Thymus (tissue), 11 donors: ENCODE measurements at regions not wholly inside any gene's neighbourhood (a gene's known extent, or its start where the extent isn't known, plus 50 kb on each side); places are given as distances from the start of the nearest gene placed in this dataset.
A peak's percentile ranks its signal among the peaks of the same experiment; 100 is the strongest.

Source experiments
- DNase-seq, 9 donors: peaks; one replicate each; pipeline ENCODE4 v3.0.0-alpha.2; 2013; ENCODE audit warnings: low spot score in 9 of 9, low read depth in 6 of 9, missing footprints in 1 of 9
- H3K27ac ChIP-seq, 2 donors: one replicate each; pipeline ENCODE4 v1.5.1; 2013; ENCODE audit warnings: control low read depth in 1 of 2, low read depth in 1 of 2, low read length in 1 of 2, mild to moderate bottlenecking in 1 of 2, moderate library complexity in 1 of 2
- H3K27me3 ChIP-seq, 2 donors: one replicate each; pipeline ENCODE4 v1.5.1; 2013; ENCODE audit warnings: low read length in 1 of 2; ENCODE audit not compliant: control insufficient read depth in 2 of 2, insufficient read depth in 1 of 2
- H3K36me3 ChIP-seq, 2 donors: one replicate each; pipeline ENCODE4 v1.5.1; 2013; ENCODE audit warnings: low read length in 1 of 2, mild to moderate bottlenecking in 1 of 2, moderate library complexity in 1 of 2; ENCODE audit not compliant: control insufficient read depth in 2 of 2, insufficient read depth in 2 of 2
- H3K4me1 ChIP-seq, 2 donors: one replicate each; pipeline ENCODE4 v1.5.1; 2013; ENCODE audit warnings: low read length in 2 of 2; ENCODE audit not compliant: control insufficient read depth in 2 of 2, insufficient read depth in 2 of 2
- H3K4me3 ChIP-seq, 2 donors: one replicate each; pipeline ENCODE4 v1.5.1; 2013; ENCODE audit warnings: low read length in 2 of 2, control low read depth in 1 of 2, mild to moderate bottlenecking in 1 of 2
- H3K9me3 ChIP-seq, 2 donors: one replicate each; pipeline ENCODE4 v1.5.1; 2013; ENCODE audit warnings: low read length in 1 of 2, mild to moderate bottlenecking in 1 of 2; ENCODE audit not compliant: control insufficient read depth in 2 of 2, insufficient read depth in 1 of 2
- WGBS: extraction: QIAGEN DNeasy Blood & Tissue Kit; methylation state at CpG from one replicate; pipeline ENCODE4 v1.1.7; 2013; 5-methylcytosine and 5-hydroxymethylcytosine counted together
- donor health status: healthy.

- no peaks in the 10 kb centered on the region for H3K9me3 ChIP-seq
- 98% methylated on average over 4 of the region's 4 CpGs for WGBS
- no peak overlapping the region for H3K4me3 ChIP-seq
- no peak overlapping the region for H3K27ac ChIP-seq
- DNase-seq = no peak
- H3K4me1 ChIP-seq = peaks cover 8 to 24% of the 10 kb centered on the region in 2 donors
- peaks cover 4 to 23% of the 10 kb centered on the region in 2 donors for H3K27me3 ChIP-seq
- no peaks in the 10 kb centered on the region for H3K36me3 ChIP-seq
Observed at GRCh38 chr15:38070778-38071177, 136.3 kb downstream of the TMCO5A start.

GRCh38 chr15:38071211-38071972 is 137.0 kb downstream of the TMCO5A start:
- H3K4me3 ChIP-seq = no peak overlapping the region
- WGBS = 95% methylated on average over 11 of the region's 11 CpGs
- no peaks in the 10 kb centered on the region for H3K36me3 ChIP-seq
- H3K4me1 ChIP-seq = peaks cover 8 to 24% of the 10 kb centered on the region in 2 donors
- no peak overlapping the region for H3K27ac ChIP-seq
- no peak for DNase-seq
- peaks cover 4 to 23% of the 10 kb centered on the region in 2 donors for H3K27me3 ChIP-seq
- H3K9me3 ChIP-seq = no peaks in the 10 kb centered on the region

DNA sequence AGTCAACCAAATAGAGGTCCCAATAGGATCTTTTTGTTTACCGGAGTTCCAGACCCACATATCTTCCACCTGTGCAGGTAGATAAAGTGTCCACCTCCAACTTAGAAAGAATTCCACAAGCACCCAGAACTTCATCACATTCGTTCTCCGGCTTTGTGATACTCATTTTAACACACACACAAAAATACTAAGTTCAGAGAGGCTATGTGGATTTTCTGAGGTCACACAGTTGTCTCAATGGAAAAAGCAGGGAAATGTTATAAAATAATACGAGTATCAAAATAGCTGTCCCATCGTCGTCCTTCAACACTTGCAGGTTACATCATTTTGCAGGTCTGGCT is 137.5 kb downstream of the TMCO5A start:
- H3K36me3 ChIP-seq = no peaks in the 10 kb centered on the region
- no peak for DNase-seq
- H3K9me3 ChIP-seq = no peaks in the 10 kb centered on the region
- H3K4me3 ChIP-seq = peak overlapping the region; percentile 42 to 49
- WGBS = 54% methylated on average over 6 of the region's 6 CpGs
- peaks cover 4 to 23% of the 10 kb centered on the region in 2 donors for H3K27me3 ChIP-seq
- peaks cover 8 to 24% of the 10 kb centered on the region in 2 donors for H3K4me1 ChIP-seq
- H3K27ac ChIP-seq = peak overlapping the region; percentile 68 to 84

- H3K4me3 ChIP-seq = peak overlapping the region; percentile 42 to 49
- H3K9me3 ChIP-seq = no peaks in the 10 kb centered on the region
- no peaks in the 10 kb centered on the region for H3K36me3 ChIP-seq
- H3K27me3 ChIP-seq = peaks cover 4 to 23% of the 10 kb centered on the region in 2 donors
- H3K4me1 ChIP-seq = peaks cover 8 to 24% of the 10 kb centered on the region in 2 donors
- H3K27ac ChIP-seq = peak overlapping the region; percentile 68 to 84
- 1% methylated on average over 55 of the region's 55 CpGs for WGBS
- peak in 5 of 9 donors; percentile 8 to 60 (median 21) for DNase-seq
Observed at GRCh38 chr15:38072348-38073177, 138.1 kb downstream of the TMCO5A start.

DNA sequence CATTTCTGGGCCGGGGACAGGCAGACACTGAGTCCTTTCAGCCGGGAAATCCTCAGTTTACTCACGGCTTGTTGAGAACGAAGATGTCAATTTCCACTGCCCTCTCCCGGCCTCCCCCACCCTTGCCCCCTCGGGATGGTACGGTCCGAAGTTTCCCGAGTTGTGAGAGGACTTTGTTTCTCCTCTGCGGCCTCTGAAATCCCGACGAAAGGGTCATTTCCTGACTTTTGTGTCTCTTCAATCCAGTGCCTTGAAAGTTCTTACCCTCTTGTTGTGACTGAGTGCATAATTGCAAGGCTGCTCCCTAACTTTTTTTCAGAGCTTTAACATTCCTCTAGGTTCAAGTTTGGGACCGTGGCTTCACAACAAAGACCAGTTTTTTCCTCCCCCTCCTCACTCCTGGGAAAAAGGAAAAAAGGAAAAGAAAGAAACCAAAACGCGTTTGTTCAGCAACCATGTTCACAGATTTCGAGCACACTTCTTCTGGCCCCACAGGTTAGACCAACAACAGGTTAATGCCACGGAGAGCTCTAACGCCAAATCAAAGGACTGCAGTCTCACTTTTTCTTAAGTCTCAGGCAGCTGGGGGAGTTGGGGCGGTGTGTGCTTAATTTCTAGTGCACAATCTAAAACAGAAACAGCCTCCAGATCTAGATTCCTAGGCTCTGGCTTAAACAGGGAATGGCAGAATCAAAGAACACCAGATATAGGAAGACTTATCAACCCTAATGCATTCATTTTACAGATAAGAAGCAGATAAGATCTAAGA is 138.9 kb downstream of the TMCO5A start:
- H3K9me3 ChIP-seq = no peaks in the 10 kb centered on the region
- DNase-seq = no peak
- H3K36me3 ChIP-seq = no peaks in the 10 kb centered on the region
- H3K27ac ChIP-seq = peak overlapping the region; percentile 68 to 84
- 55% methylated on average over 19 of the region's 19 CpGs for WGBS
- peak overlapping the region; percentile 10 to 49 for H3K4me3 ChIP-seq
- H3K4me1 ChIP-seq = peaks cover 8 to 24% of the 10 kb centered on the region in 2 donors
- peaks cover 4 to 23% of the 10 kb centered on the region in 2 donors for H3K27me3 ChIP-seq

DNA sequence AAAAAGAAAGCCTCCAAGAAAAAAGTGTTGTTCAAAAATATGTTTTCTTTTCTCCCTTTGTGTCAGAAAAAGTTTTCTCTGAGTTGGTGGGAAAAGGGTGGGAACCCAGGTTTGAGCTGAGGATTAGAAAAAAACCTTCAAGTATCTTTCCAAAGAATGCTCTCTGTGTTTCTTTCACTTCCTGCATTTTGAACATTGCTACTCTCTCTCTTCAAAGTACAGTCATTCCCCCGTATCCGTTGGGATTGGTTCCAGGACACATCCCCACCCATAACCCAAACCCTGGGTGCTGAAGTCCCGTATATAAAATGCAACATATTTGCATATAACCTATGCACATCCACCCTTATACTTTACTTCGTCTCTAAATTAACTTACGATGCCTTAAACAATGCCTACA is 139.6 kb downstream of the TMCO5A start:
- Histone ChIP-seq H3K4me1 (peaks cover 5 to 17% of the 10 kb centered on the region in 2 donors), H3K4me3 (no peak overlapping the region), H3K9me3 (no peaks in the 10 kb centered on the region), H3K27me3 (peaks cover 4 to 23% of the 10 kb centered on the region in 2 donors), H3K27ac (peak overlapping the region in 1 of 2 donors; percentile 84), H3K36me3 (no peaks in the 10 kb centered on the region)
- WGBS = 95% methylated on average over 5 of the region's 5 CpGs
- DNase-seq = no peak

DNA sequence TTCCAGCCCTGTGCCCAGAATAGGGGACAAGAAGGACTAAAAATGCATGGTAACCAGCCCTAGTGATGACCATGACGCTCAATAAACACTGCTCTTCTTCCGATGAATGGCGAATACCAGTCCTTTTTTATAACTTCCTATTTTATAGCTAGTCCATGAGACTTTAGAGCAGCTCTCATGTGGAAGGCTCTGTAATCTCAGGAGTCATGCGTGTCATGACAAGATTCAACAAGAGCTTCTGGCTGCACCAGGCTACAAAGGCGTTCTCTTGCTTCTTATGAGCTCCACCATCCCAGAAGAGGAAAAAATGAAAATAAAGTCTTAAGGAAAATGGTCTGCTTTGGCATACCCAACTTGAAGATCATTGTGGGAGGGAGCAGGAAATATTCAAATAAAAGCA is 141.0 kb downstream of the TMCO5A start:
- WGBS = 97% methylated on average over 5 of the region's 5 CpGs
- Histone ChIP-seq H3K27ac (no peak overlapping the region), H3K9me3 (no peaks in the 10 kb centered on the region), H3K27me3 (peaks cover 4 to 23% of the 10 kb centered on the region in 2 donors), H3K36me3 (no peaks in the 10 kb centered on the region), H3K4me1 (peaks cover 5 to 10% of the 10 kb centered on the region in 2 donors), H3K4me3 (no peak overlapping the region)
- no peak for DNase-seq

- Histone ChIP-seq H3K9me3 (no peaks in the 10 kb centered on the region), H3K36me3 (no peaks in the 10 kb centered on the region), H3K4me3 (no peak overlapping the region), H3K4me1 (peaks cover 5 to 10% of the 10 kb centered on the region in 2 donors), H3K27ac (no peak overlapping the region), H3K27me3 (peaks cover 4 to 21% of the 10 kb centered on the region in 2 donors)
- DNase-seq = no peak
- WGBS = 85% methylated on average over 10 of the region's 10 CpGs
Observed at GRCh38 chr15:38076786-38077185, 142.3 kb downstream of the TMCO5A start.
